HL-60 (cell line): ENCODE measurements at regions not wholly inside any gene's neighbourhood (a gene's known extent, or its start where the extent isn't known, plus 50 kb on each side); places are given as distances from the start of the nearest gene placed in this dataset.

ENCODE experiments used
- DNase-seq, 2 experiments: peaks; one replicate each; pipeline ENCODE4 v3.0.0-alpha.2; 2010 to 2020; ENCODE audit warnings: low read depth in 1 of 2, low spot score in 1 of 2
- H3K27ac ChIP-seq: fragments of 250-450 bp; sonication (Bioruptor Pico); replicated peaks from 2 replicates; pipeline ENCODE4 v1.5.1; 2020; ENCODE audit warnings: mild to moderate bottlenecking, moderate library complexity
- H3K27me3 ChIP-seq: fragments of 250-450 bp; sonication (Bioruptor Pico); 2 replicates; pipeline ENCODE4 v1.5.1; 2021; ENCODE audit warnings: mild to moderate bottlenecking, moderate library complexity; ENCODE audit not compliant: insufficient read depth, poor library complexity, severe bottlenecking
- H3K4me3 ChIP-seq: replicated peaks from 2 replicates; pipeline ENCODE4 v1.5.1; 2011; ENCODE audit warnings: mild to moderate bottlenecking, control low read depth, low read length; ENCODE audit not compliant: insufficient read depth
- GABPA ChIP-seq: IDR thresholded peaks from 2 replicates; pipeline ENCODE4 v1.6.1; 2012; ENCODE audit warnings: low read depth
- POLR2AphosphoS5 ChIP-seq: IDR thresholded peaks from 2 replicates; pipeline ENCODE4 v1.6.1; 2012; ENCODE audit warnings: low read depth
- REST ChIP-seq: IDR thresholded peaks from 2 replicates; pipeline ENCODE4 v1.6.1; 2012; ENCODE audit warnings: low read depth; ENCODE audit not compliant: insufficient replicate concordance
- SPI1 ChIP-seq: IDR thresholded peaks from 2 replicates; pipeline ENCODE4 v1.6.1; 2012; ENCODE audit warnings: low read depth, mild to moderate bottlenecking, borderline replicate concordance
- TF ChIP-seq, protein P1 (sequence below): IDR thresholded peaks from one replicate; pipeline ENCODE4 v1.5.1; 2011; ENCODE audit warnings: low read length, control low read depth, inconsistent platforms; ENCODE audit not compliant: insufficient read depth

- DNase-seq = no peak
- H3K4me3 ChIP-seq = no peak overlapping the region
- H3K27ac ChIP-seq = no peak overlapping the region
- no peak for TF ChIP-seq POLR2AphosphoS5
- no peak for TF ChIP-seq GABPA
- no peak for TF ChIP-seq REST
- TF ChIP-seq SPI1 = no peak
- TF ChIP-seq, protein P1, sequence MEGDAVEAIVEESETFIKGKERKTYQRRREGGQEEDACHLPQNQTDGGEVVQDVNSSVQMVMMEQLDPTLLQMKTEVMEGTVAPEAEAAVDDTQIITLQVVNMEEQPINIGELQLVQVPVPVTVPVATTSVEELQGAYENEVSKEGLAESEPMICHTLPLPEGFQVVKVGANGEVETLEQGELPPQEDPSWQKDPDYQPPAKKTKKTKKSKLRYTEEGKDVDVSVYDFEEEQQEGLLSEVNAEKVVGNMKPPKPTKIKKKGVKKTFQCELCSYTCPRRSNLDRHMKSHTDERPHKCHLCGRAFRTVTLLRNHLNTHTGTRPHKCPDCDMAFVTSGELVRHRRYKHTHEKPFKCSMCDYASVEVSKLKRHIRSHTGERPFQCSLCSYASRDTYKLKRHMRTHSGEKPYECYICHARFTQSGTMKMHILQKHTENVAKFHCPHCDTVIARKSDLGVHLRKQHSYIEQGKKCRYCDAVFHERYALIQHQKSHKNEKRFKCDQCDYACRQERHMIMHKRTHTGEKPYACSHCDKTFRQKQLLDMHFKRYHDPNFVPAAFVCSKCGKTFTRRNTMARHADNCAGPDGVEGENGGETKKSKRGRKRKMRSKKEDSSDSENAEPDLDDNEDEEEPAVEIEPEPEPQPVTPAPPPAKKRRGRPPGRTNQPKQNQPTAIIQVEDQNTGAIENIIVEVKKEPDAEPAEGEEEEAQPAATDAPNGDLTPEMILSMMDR = no peak
- H3K27me3 ChIP-seq = no peaks in the 10 kb centered on the region
Observed at GRCh38 chr3:15923640-15924405, 126.0 kb upstream of the ANKRD28 start.

GRCh38 chr3:15924914-15925313 lies 127.1 kb upstream of the ANKRD28 start:
- DNase-seq = no peak
- no peaks in the 10 kb centered on the region for H3K27me3 ChIP-seq
- no peak overlapping the region for H3K27ac ChIP-seq
- TF ChIP-seq REST (no peak), SPI1 (no peak), GABPA (no peak), POLR2AphosphoS5 (no peak)
- TF ChIP-seq, protein P1 = no peak
- no peak overlapping the region for H3K4me3 ChIP-seq

GRCh38 chr3:15926871-15927270 lies 129.1 kb upstream of the ANKRD28 start:
- Histone ChIP-seq H3K27ac (no peak overlapping the region), H3K27me3 (no peaks in the 10 kb centered on the region), H3K4me3 (no peak overlapping the region)
- no peak for DNase-seq
- no peak for TF ChIP-seq REST
- TF ChIP-seq, protein P1 = no peak
- TF ChIP-seq POLR2AphosphoS5 = no peak
- TF ChIP-seq SPI1 = no peak
- TF ChIP-seq GABPA = no peak
